OCI-LY7 (cell line): ENCODE measurements at regions not wholly inside any gene's neighbourhood (a gene's known extent, or its start where the extent isn't known, plus 50 kb on each side); places are given as distances from the start of the nearest gene placed in this dataset.

Source experiments
- BruUV-seq: library from RNA; stranded (reverse); fragments of 400-500 nt; replicated peaks from 2 replicates; lab custom pipeline; 2021; lab: Mats Ljungman, UMichigan
- CTCF ChIA-PET: fragments of 300-600 bp; sonication (Branson Sonifier 250); formaldehyde crosslinking; loops from one replicate; lab custom pipeline; 2022; ENCODE audit warnings: antibody characterized with exemption; ENCODE audit not compliant: unreplicated experiment; lab: Charles Lee
- POLR2A ChIA-PET: fragments of 300-600 bp; sonication (Branson Sonifier 250); formaldehyde crosslinking; loops from one replicate; lab custom pipeline; 2022; ENCODE audit warnings: antibody characterized with exemption; lab: Charles Lee
- DNase-seq: peaks from one replicate; pipeline ENCODE4 v3.0.0-alpha.2; 2015; ENCODE audit warnings: low spot score
- H2AFZ ChIP-seq: fragments of 200-600 bp; sonication (generic), shearing (Covaris generic); 2 replicates; pipeline ENCODE4 v1.6.1; 2014; ENCODE audit warnings: mild to moderate bottlenecking, antibody characterized with exemption, low read length, moderate library complexity
- H3K27ac ChIP-seq: fragments of 200-600 bp; sonication (generic); 2 replicates; pipeline ENCODE4 v1.5.1; 2014; ENCODE audit warnings: mixed run types, low read depth, mild to moderate bottlenecking, moderate library complexity, low read length, inconsistent platforms; ENCODE audit not compliant: poor library complexity, severe bottlenecking
- H3K36me3 ChIP-seq: fragments of 200-600 bp; sonication (generic); 2 replicates; pipeline ENCODE4 v1.6.1; 2014; ENCODE audit warnings: mild to moderate bottlenecking, antibody characterized with exemption, low read length, moderate library complexity, mixed read lengths; ENCODE audit not compliant: insufficient read depth
- H3K4me1 ChIP-seq: fragments of 200-600 bp; sonication (generic); 2 replicates; pipeline ENCODE4 v1.5.1; 2014; ENCODE audit warnings: mild to moderate bottlenecking, low read length; ENCODE audit not compliant: insufficient read depth, poor library complexity, severe bottlenecking
- H3K4me2 ChIP-seq: fragments of 200-600 bp; sonication (generic); 2 replicates; pipeline ENCODE4 v1.6.1; 2014; ENCODE audit warnings: mild to moderate bottlenecking, low read length
- H3K4me3 ChIP-seq: fragments of 200-600 bp; sonication (generic); 2 replicates; pipeline ENCODE4 v1.5.1; 2014; ENCODE audit warnings: mild to moderate bottlenecking, low read depth, low read length; ENCODE audit not compliant: poor library complexity, severe bottlenecking
- H3K79me2 ChIP-seq: fragments of 200-600 bp; sonication (generic); 2 replicates; pipeline ENCODE4 v1.6.1; 2016; ENCODE audit warnings: low read depth, mild to moderate bottlenecking, low read length, moderate library complexity, mixed read lengths; ENCODE audit not compliant: insufficient read depth
- H3K9me2 ChIP-seq: fragments of 200-600 bp; sonication (generic); 2 replicates; pipeline ENCODE4 v1.6.1; 2016; ENCODE audit warnings: mild to moderate bottlenecking, low read length, mixed read lengths; ENCODE audit not compliant: insufficient read depth
- H3K9me3 ChIP-seq: fragments of 200-600 bp; sonication (generic); 2 replicates; pipeline ENCODE4 v1.6.1; 2014; ENCODE audit warnings: mild to moderate bottlenecking, mixed run types, low read length, mixed read lengths
- H4K20me1 ChIP-seq: fragments of 200-600 bp; sonication (generic); 2 replicates; pipeline ENCODE4 v1.6.1; 2014; ENCODE audit warnings: mild to moderate bottlenecking, antibody characterized with exemption, low read length, moderate library complexity, mixed read lengths; ENCODE audit not compliant: insufficient read depth
- CTCF ChIP-seq: fragments of 200-600 bp; sonication (generic); conservative IDR thresholded peaks from 2 replicates; pipeline ENCODE4 v1.5.1; 2014; ENCODE audit warnings: mild to moderate bottlenecking, antibody characterized with exemption, low read length, moderate library complexity, mixed read lengths
- EZH2phosphoT487 ChIP-seq: fragments of 200-600 bp; sonication (generic); IDR thresholded peaks from 2 replicates; pipeline ENCODE4 v1.6.1; 2018; ENCODE audit warnings: low read depth, borderline replicate concordance, mild to moderate bottlenecking, mixed run types, antibody characterized with exemption, low read length, moderate library complexity, mixed read lengths
- intact Hi-C: fragments of 100-400 bp; cut with micrococcal nuclease; formaldehyde crosslinking; loops from one replicate; pipeline ENCODE4 v1.10.0; 2022; ENCODE audit not compliant: unreplicated experiment

DNA sequence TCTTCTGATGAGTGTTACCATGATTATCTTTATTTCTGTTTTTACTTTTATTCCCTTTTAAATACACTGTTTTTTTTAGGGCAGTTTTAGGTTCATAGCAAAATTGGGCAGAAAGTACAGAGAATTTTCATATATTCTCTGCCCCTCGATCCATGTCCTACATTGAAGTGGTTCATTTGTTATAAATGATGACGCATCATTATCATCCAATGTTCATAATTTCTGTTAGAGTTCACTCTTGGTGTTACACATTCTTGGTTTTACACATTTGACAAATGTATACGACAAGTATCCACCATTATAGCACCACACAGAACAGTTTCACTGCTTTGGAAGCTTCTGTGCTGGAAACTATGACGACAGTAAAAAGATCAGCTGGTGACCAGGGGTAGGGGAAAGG, 578.1 kb upstream of the AADAT start:
- Histone ChIP-seq H3K79me2 (no peaks in the 10 kb centered on the region), H3K4me2 (no peak overlapping the region), H3K9me3 (no peaks in the 10 kb centered on the region), H2AFZ (no peak overlapping the region), H3K4me3 (no peak overlapping the region), H3K36me3 (no peaks in the 10 kb centered on the region), H3K9me2 (no peaks in the 10 kb centered on the region), H3K4me1 (no peaks in the 10 kb centered on the region), H3K27ac (no peak overlapping the region), H4K20me1 (no peaks in the 10 kb centered on the region)
- intact Hi-C loops: no loop called here
- DNase-seq: no peak
- ChIA-PET POLR2A (interaction anchor here (0.6 to 0.9 kb wide), 2 partner anchors 38 to 93 kb away, joined by 3 read pairs; no protein-coding TSS in a partner anchor), CTCF (no interaction called here)
- TF ChIP-seq CTCF (no peak), EZH2phosphoT487 (no peak)
- BruUV-seq: no TSS peak

DNA sequence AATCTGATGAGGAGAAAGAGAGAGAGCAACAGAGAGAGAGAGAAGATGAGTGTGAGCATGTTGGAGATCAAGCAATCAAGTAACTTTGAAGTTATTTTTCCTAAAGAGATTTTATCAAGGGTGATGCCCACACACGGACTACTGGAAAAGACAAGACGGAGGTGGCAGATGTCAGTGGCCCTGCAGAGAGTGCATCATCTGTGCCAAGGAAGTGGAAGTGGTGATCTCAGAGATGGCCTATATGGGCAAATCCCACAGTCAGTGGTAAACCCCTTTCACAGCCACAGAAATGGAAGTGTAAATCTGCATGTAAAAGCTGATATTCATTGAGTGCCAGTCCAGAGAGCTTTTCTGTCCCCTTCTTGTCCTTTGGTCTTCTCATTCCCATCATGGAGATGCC, 577.2 kb upstream of the AADAT start:
- no peaks in the 10 kb centered on the region for H3K36me3 ChIP-seq
- no TSS peak for BruUV-seq
- intact Hi-C loops: no loop called here
- H3K79me2 ChIP-seq: no peaks in the 10 kb centered on the region
- no peaks in the 10 kb centered on the region for H4K20me1 ChIP-seq
- TF ChIP-seq EZH2phosphoT487 (no peak), CTCF (no peak)
- H3K4me2 ChIP-seq: no peak overlapping the region
- CTCF ChIA-PET: no interaction called here
- no peaks in the 10 kb centered on the region for H3K9me2 ChIP-seq
- no peak overlapping the region for H3K27ac ChIP-seq
- no peaks in the 10 kb centered on the region for H3K4me1 ChIP-seq
- no peak overlapping the region for H2AFZ ChIP-seq
- no peak for DNase-seq
- no peak overlapping the region for H3K4me3 ChIP-seq
- POLR2A ChIA-PET: interaction anchor here (0.7 kb wide), 1 partner anchor 14 kb away, joined by 3 read pairs; no protein-coding TSS in a partner anchor
- no peaks in the 10 kb centered on the region for H3K9me3 ChIP-seq

DNA sequence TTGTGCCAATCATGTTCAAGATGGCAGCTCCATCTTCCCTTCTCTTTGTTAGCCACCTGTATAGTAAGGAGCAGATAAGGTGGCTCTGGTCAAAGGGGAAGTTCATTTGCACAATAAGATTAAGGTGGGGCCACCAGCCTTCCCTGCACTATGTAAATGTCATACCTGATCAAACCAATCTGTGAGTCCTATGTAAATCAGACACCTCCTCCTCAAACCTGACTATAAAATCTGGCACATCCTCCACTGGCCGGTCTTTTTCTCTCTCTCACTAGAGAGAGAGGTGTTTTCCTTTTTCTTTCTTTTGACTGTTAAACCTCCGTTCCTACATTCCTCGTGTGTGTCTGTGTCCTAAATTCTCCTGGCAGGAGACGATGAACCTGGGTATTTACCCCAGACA, 572.5 kb upstream of the AADAT start:
- DNase-seq: no peak
- Histone ChIP-seq H4K20me1 (no peaks in the 10 kb centered on the region), H3K4me2 (no peak overlapping the region), H3K9me3 (no peaks in the 10 kb centered on the region), H3K36me3 (no peaks in the 10 kb centered on the region), H3K4me3 (no peak overlapping the region), H3K9me2 (no peaks in the 10 kb centered on the region), H2AFZ (no peak overlapping the region), H3K27ac (no peak overlapping the region), H3K4me1 (no peaks in the 10 kb centered on the region), H3K79me2 (no peaks in the 10 kb centered on the region)
- TF ChIP-seq CTCF: no peak
- TF ChIP-seq EZH2phosphoT487: no peak
- CTCF ChIA-PET: no interaction called here
- intact Hi-C loops: no loop called here
- POLR2A ChIA-PET: no interaction called here
- BruUV-seq: no TSS peak
